Cardiac fibroblast (primary cell): ENCODE measurements at regions not wholly inside any gene's neighbourhood (a gene's known extent, or its start where the extent isn't known, plus 50 kb on each side); places are given as distances from the start of the nearest gene placed in this dataset.

Experiments used
- DNase-seq, 2 donors: peaks; one replicate each; pipeline versions ENCODE4 v3.0.0 to v3.0.0-alpha.2; 2010; ENCODE audit warnings: low read depth in 2 of 2
- H3K4me3 ChIP-seq, 2 donors: replicated peaks in 1 of 2; 1 replicate in 1 of 2; 2 replicates in 1 of 2; pipeline ENCODE4 v1.5.1; 2011; ENCODE audit warnings: low read depth in 2 of 2, low read length in 2 of 2, mild to moderate bottlenecking in 2 of 2, moderate library complexity in 1 of 2
- CTCF ChIP-seq: IDR thresholded peaks from one replicate; pipeline ENCODE4 v1.5.1; 2011; ENCODE audit warnings: low read depth, mild to moderate bottlenecking, low read length, inconsistent platforms

GRCh38 chr4:173475751-173476150 lies 54.3 kb downstream of the HAND2 start:
- H3K4me3 ChIP-seq: no peak overlapping the region
- no peak for TF ChIP-seq CTCF
- DNase-seq: no peak

- DNase-seq: no peak
- H3K4me3 ChIP-seq: no peak overlapping the region
- no peak for TF ChIP-seq CTCF
These were observed 60.4 kb downstream of the HAND2 start for GRCh38 chr4:173469622-173470021.

- TF ChIP-seq CTCF: no peak
- DNase-seq: no peak
- H3K4me3 ChIP-seq: no peak overlapping the region
These were observed 61.7 kb downstream of the HAND2 start for GRCh38 chr4:173468314-173468713.

GRCh38 chr4:173466101-173466500 lies 63.9 kb downstream of the HAND2 start:
- no peak for DNase-seq
- no peak for TF ChIP-seq CTCF
- no peak overlapping the region for H3K4me3 ChIP-seq

- TF ChIP-seq CTCF: no peak
- DNase-seq: no peak
- no peak overlapping the region for H3K4me3 ChIP-seq
These were observed 65.5 kb downstream of the HAND2 start for GRCh38 chr4:173464481-173464880.

- no peak for DNase-seq
- no peak for TF ChIP-seq CTCF
- no peak overlapping the region for H3K4me3 ChIP-seq
These were observed 64.9 kb upstream of the SCRG1 start for GRCh38 chr4:173463816-173464215.

- TF ChIP-seq CTCF: no peak
- DNase-seq: no peak
These were observed 62.3 kb upstream of the SCRG1 start for GRCh38 chr4:173461170-173461569.

More at GRCh38 chr4:173461170-173461569, 62.3 kb upstream of the SCRG1 start:
- H3K4me3 ChIP-seq: no peak overlapping the region
